Smooth muscle cell (in vitro differentiated cells): ENCODE measurements at regions not wholly inside any gene's neighbourhood (a gene's known extent, or its start where the extent isn't known, plus 50 kb on each side); places are given as distances from the start of the nearest gene placed in this dataset.

Experiments
- DNase-seq: peaks from one replicate; lab custom pipeline; 2025; ENCODE audit not compliant: unreplicated experiment; lab: John Stamatoyannopoulos, UW
- H2AFZ ChIP-seq: fragments of 200-600 bp; sonication (generic); 2 replicates; pipeline ENCODE4 v1.6.0; 2016; ENCODE audit warnings: antibody characterized with exemption, low read depth, mild to moderate bottlenecking
- H3F3A ChIP-seq: fragments of 200-600 bp; sonication (generic); 2 replicates; pipeline ENCODE4 v1.6.0; 2017; ENCODE audit warnings: antibody characterized with exemption, low read depth
- H3K27ac ChIP-seq: fragments of 200-600 bp; sonication (generic); 2 replicates; pipeline ENCODE4 v1.5.1; 2016; ENCODE audit warnings: low read depth, mild to moderate bottlenecking
- H3K27me3 ChIP-seq: fragments of 200-600 bp; sonication (generic); 2 replicates; pipeline ENCODE4 v1.6.1; 2016; ENCODE audit warnings: low read depth, mild to moderate bottlenecking
- H3K36me3 ChIP-seq: fragments of 200-600 bp; sonication (generic); 2 replicates; pipeline ENCODE4 v1.5.1; 2016; ENCODE audit warnings: low read depth
- H3K4me1 ChIP-seq: fragments of 200-600 bp; sonication (generic); 2 replicates; pipeline ENCODE4 v1.5.1; 2016; ENCODE audit warnings: low read depth
- H3K4me2 ChIP-seq: fragments of 200-600 bp; sonication (generic); 2 replicates; pipeline ENCODE4 v1.6.0; 2016; ENCODE audit warnings: mild to moderate bottlenecking
- H3K4me3 ChIP-seq: fragments of 200-600 bp; sonication (generic); 2 replicates; pipeline ENCODE4 v1.5.1; 2016; ENCODE audit warnings: mild to moderate bottlenecking
- H3K79me2 ChIP-seq: fragments of 200-600 bp; sonication (generic); 2 replicates; pipeline ENCODE4 v1.6.0; 2016; ENCODE audit warnings: low read depth, mild to moderate bottlenecking
- H3K9ac ChIP-seq: fragments of 200-600 bp; sonication (generic); 2 replicates; pipeline ENCODE4 v1.6.0; 2016; ENCODE audit warnings: low read depth
- H3K9me3 ChIP-seq: fragments of 200-600 bp; sonication (generic); replicated peaks from 2 replicates; pipeline ENCODE4 v1.5.1; 2016; ENCODE audit warnings: low read depth
- H4K20me1 ChIP-seq: fragments of 200-600 bp; sonication (generic); 2 replicates; pipeline ENCODE4 v1.6.0; 2016; ENCODE audit warnings: low read depth
- CTCF ChIP-seq: fragments of 200-600 bp; sonication (generic); IDR thresholded peaks from 2 replicates; pipeline ENCODE4 v1.5.1; 2017; ENCODE audit warnings: borderline replicate concordance, mild to moderate bottlenecking, antibody characterized with exemption; ENCODE audit not compliant: insufficient read depth, poor library complexity, severe bottlenecking
- WGBS: methylation state at CpG from one replicate; pipeline ENCODE4 v1.1.7; 2016; ENCODE audit warnings: low lambda C conversion rate; 5-methylcytosine and 5-hydroxymethylcytosine counted together

- Histone ChIP-seq H3F3A (no peaks in the 10 kb centered on the region), H2AFZ (peak overlapping the region; percentile 58), H3K9me3 (no peaks in the 10 kb centered on the region), H3K79me2 (no peaks in the 10 kb centered on the region), H3K4me1 (no peaks in the 10 kb centered on the region), H3K4me3 (no peak overlapping the region), H3K9ac (no peak overlapping the region), H4K20me1 (no peaks in the 10 kb centered on the region), H3K36me3 (no peaks in the 10 kb centered on the region), H3K27ac (peak overlapping the region; percentile 34), H3K27me3 (no peaks in the 10 kb centered on the region), H3K4me2 (peak overlapping the region; percentile 13)
- 76% methylated on average over 10 of the region's 10 CpGs for WGBS
- DNase-seq: no peak
- TF ChIP-seq CTCF: no peak
Observed at GRCh38 chr6:1086446-1087153, 225.3 kb upstream of the FOXQ1 start.

- Histone ChIP-seq H3K9ac (peak overlapping the region; percentile 56), H3K27me3 (no peaks in the 10 kb centered on the region), H3K9me3 (no peaks in the 10 kb centered on the region), H3K36me3 (no peaks in the 10 kb centered on the region), H3K4me2 (peak overlapping the region; percentile 66), H2AFZ (no peak overlapping the region), H3F3A (no peaks in the 10 kb centered on the region), H3K4me3 (no peak overlapping the region), H3K27ac (peak overlapping the region; percentile 86), H3K79me2 (no peaks in the 10 kb centered on the region), H3K4me1 (peaks cover 6% of the 10 kb centered on the region), H4K20me1 (no peaks in the 10 kb centered on the region)
- TF ChIP-seq CTCF: no peak
- no peak for DNase-seq
- WGBS: 23% methylated on average over 11 of the region's 11 CpGs
Observed at GRCh38 chr6:1082285-1082935, 229.5 kb upstream of the FOXQ1 start.

DNA sequence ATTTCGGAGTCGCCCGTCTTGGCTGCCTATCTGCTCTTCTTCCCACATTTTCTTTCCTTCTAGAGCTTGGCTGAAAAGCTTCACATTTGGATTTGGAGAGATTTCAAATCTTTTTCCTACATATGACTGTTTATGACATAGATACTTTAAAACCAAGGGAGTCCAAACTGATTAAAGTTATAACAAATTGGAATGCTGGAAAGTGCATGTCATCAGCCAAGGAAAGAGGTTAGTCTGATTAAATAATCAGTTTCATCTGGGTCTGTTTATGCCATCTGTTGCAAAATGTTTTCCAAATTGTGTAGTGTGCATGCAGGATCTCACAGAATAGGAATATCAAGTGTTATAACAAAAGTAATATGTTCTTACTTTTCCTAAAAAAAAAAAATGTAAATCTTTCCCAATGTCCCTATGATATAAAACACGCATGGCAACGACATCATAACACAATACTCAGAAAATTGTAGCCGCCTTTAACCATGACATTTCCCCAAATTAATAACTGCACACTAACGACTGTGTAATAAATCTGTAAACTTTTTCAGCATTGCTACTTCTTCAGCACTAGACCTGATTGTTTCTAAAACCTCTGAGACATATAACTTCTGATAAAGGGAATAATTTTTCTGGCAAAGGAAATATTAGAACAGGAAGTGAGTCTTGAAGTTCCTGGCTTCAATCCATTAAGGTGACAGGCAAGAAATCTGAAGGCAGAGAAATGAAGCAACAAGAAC is 230.2 kb upstream of the FOXQ1 start:
- no peaks in the 10 kb centered on the region for H4K20me1 ChIP-seq
- peak overlapping the region; percentile 86 for H3K27ac ChIP-seq
- WGBS: 79% methylated on average over 7 of the region's 7 CpGs
- H3K9me3 ChIP-seq: no peaks in the 10 kb centered on the region
- no peak for TF ChIP-seq CTCF
- H3K9ac ChIP-seq: peak overlapping the region; percentile 56
- peak overlapping the region; percentile 66 for H3K4me2 ChIP-seq
- H2AFZ ChIP-seq: no peak overlapping the region
- H3K4me3 ChIP-seq: no peak overlapping the region
- H3K27me3 ChIP-seq: no peaks in the 10 kb centered on the region
- H3K79me2 ChIP-seq: no peaks in the 10 kb centered on the region
- H3F3A ChIP-seq: no peaks in the 10 kb centered on the region
- DNase-seq: no peak
- H3K36me3 ChIP-seq: no peaks in the 10 kb centered on the region
- peaks cover 6% of the 10 kb centered on the region for H3K4me1 ChIP-seq
